ENCODE measurements at regions not wholly inside any gene's neighbourhood (a gene's known extent, or its start where the extent isn't known, plus 50 kb on each side); places are given as distances from the start of the nearest gene placed in this dataset.
"Not testable (repeated sequence)": the region's sequence is repeated elsewhere in the genome, so short reads cannot be mapped to it uniquely, and the experiment has no call there.

- H3K27ac Mint-ChIP-seq; DNase-seq (ENCODE audit: low spot score, unreplicated experiment); H3K4me1 Mint-ChIP-seq (ENCODE audit: low read depth); H3K27me3 Mint-ChIP-seq; H3K4me3 Mint-ChIP-seq (ENCODE audit: low read depth); H3K9me3 Mint-ChIP-seq (ENCODE audit: low read depth); H3K36me3 Mint-ChIP-seq (ENCODE audit: insufficient read depth): not testable (repeated sequence)
Observed at GRCh38 chr21:9041175-9041948, 1480.0 kb upstream of the TPTE start.

- not testable (repeated sequence) for H3K4me3 Mint-ChIP-seq (ENCODE audit: low read depth); H3K9me3 Mint-ChIP-seq (ENCODE audit: low read depth); H3K4me1 Mint-ChIP-seq (ENCODE audit: low read depth); H3K27ac Mint-ChIP-seq; H3K27me3 Mint-ChIP-seq; H3K36me3 Mint-ChIP-seq (ENCODE audit: insufficient read depth); DNase-seq (ENCODE audit: low spot score, unreplicated experiment)
Observed at GRCh38 chr21:9043089-9043488, 1478.3 kb upstream of the TPTE start.

GRCh38 chr21:9046870-9047269 is 1474.5 kb upstream of the TPTE start:
- H3K36me3 Mint-ChIP-seq (ENCODE audit: insufficient read depth), result not testable (repeated sequence)

GRCh38 chr21:9067515-9067914 is 1453.9 kb upstream of the TPTE start:
- not testable (repeated sequence) for H3K36me3 Mint-ChIP-seq (ENCODE audit: insufficient read depth); H3K4me3 Mint-ChIP-seq (ENCODE audit: low read depth); H3K9me3 Mint-ChIP-seq (ENCODE audit: low read depth); DNase-seq (ENCODE audit: low spot score, unreplicated experiment); H3K27me3 Mint-ChIP-seq; H3K4me1 Mint-ChIP-seq (ENCODE audit: low read depth); H3K27ac Mint-ChIP-seq

More at GRCh38 chr21:9046870-9047269, 1474.5 kb upstream of the TPTE start:
- not testable (repeated sequence) for H3K27me3 Mint-ChIP-seq; H3K4me1 Mint-ChIP-seq (ENCODE audit: low read depth); DNase-seq (ENCODE audit: low spot score, unreplicated experiment); H3K4me3 Mint-ChIP-seq (ENCODE audit: low read depth); H3K9me3 Mint-ChIP-seq (ENCODE audit: low read depth); H3K27ac Mint-ChIP-seq

GRCh38 chr21:9068622-9069021 is 1452.8 kb upstream of the TPTE start:
- H3K4me3 Mint-ChIP-seq (ENCODE audit: low read depth); H3K36me3 Mint-ChIP-seq (ENCODE audit: insufficient read depth); H3K27ac Mint-ChIP-seq; DNase-seq (ENCODE audit: low spot score, unreplicated experiment); H3K27me3 Mint-ChIP-seq; H3K4me1 Mint-ChIP-seq (ENCODE audit: low read depth); H3K9me3 Mint-ChIP-seq (ENCODE audit: low read depth): not testable (repeated sequence)

GRCh38 chr21:9070703-9071102 is 1450.7 kb upstream of the TPTE start:
- not testable (repeated sequence) for H3K27me3 Mint-ChIP-seq; H3K4me3 Mint-ChIP-seq (ENCODE audit: low read depth); H3K4me1 Mint-ChIP-seq (ENCODE audit: low read depth); H3K9me3 Mint-ChIP-seq (ENCODE audit: low read depth); H3K36me3 Mint-ChIP-seq (ENCODE audit: insufficient read depth); DNase-seq (ENCODE audit: low spot score, unreplicated experiment); H3K27ac Mint-ChIP-seq

GRCh38 chr21:9073010-9073409 is 1448.4 kb upstream of the TPTE start:
- H3K27ac Mint-ChIP-seq; DNase-seq (ENCODE audit: low spot score, unreplicated experiment); H3K27me3 Mint-ChIP-seq; H3K9me3 Mint-ChIP-seq (ENCODE audit: low read depth); H3K4me1 Mint-ChIP-seq (ENCODE audit: low read depth); H3K4me3 Mint-ChIP-seq (ENCODE audit: low read depth); H3K36me3 Mint-ChIP-seq (ENCODE audit: insufficient read depth): not testable (repeated sequence)

GRCh38 chr21:9074772-9075171 is 1446.6 kb upstream of the TPTE start:
- not testable (repeated sequence) for H3K27ac Mint-ChIP-seq; H3K27me3 Mint-ChIP-seq; DNase-seq (ENCODE audit: low spot score, unreplicated experiment)

GRCh38 chr21:9083091-9083826 is 1438.1 kb upstream of the TPTE start:
- not testable (repeated sequence) for H3K4me3 Mint-ChIP-seq (ENCODE audit: low read depth); DNase-seq (ENCODE audit: low spot score, unreplicated experiment); H3K4me1 Mint-ChIP-seq (ENCODE audit: low read depth); H3K27ac Mint-ChIP-seq; H3K36me3 Mint-ChIP-seq (ENCODE audit: insufficient read depth); H3K27me3 Mint-ChIP-seq; H3K9me3 Mint-ChIP-seq (ENCODE audit: low read depth)

More at GRCh38 chr21:9074772-9075171, 1446.6 kb upstream of the TPTE start:
- H3K4me3 Mint-ChIP-seq (ENCODE audit: low read depth); H3K36me3 Mint-ChIP-seq (ENCODE audit: insufficient read depth); H3K9me3 Mint-ChIP-seq (ENCODE audit: low read depth); H3K4me1 Mint-ChIP-seq (ENCODE audit: low read depth): not testable (repeated sequence)

GRCh38 chr21:9086299-9086698 is 1435.1 kb upstream of the TPTE start:
- not testable (repeated sequence) for H3K27me3 Mint-ChIP-seq; H3K27ac Mint-ChIP-seq; H3K9me3 Mint-ChIP-seq (ENCODE audit: low read depth)

GRCh38 chr21:9087816-9088215 is 1433.6 kb upstream of the TPTE start:
- H3K4me1 Mint-ChIP-seq (ENCODE audit: low read depth); H3K36me3 Mint-ChIP-seq (ENCODE audit: insufficient read depth); H3K27me3 Mint-ChIP-seq; H3K9me3 Mint-ChIP-seq (ENCODE audit: low read depth); DNase-seq (ENCODE audit: low spot score, unreplicated experiment); H3K4me3 Mint-ChIP-seq (ENCODE audit: low read depth); H3K27ac Mint-ChIP-seq: not testable (repeated sequence)

More at GRCh38 chr21:9086299-9086698, 1435.1 kb upstream of the TPTE start:
- H3K4me1 Mint-ChIP-seq (ENCODE audit: low read depth); H3K4me3 Mint-ChIP-seq (ENCODE audit: low read depth); H3K36me3 Mint-ChIP-seq (ENCODE audit: insufficient read depth); DNase-seq (ENCODE audit: low spot score, unreplicated experiment): not testable (repeated sequence)

- H3K36me3 Mint-ChIP-seq (ENCODE audit: insufficient read depth); DNase-seq (ENCODE audit: low spot score, unreplicated experiment); H3K27me3 Mint-ChIP-seq; H3K4me3 Mint-ChIP-seq (ENCODE audit: low read depth); H3K4me1 Mint-ChIP-seq (ENCODE audit: low read depth); H3K27ac Mint-ChIP-seq; H3K9me3 Mint-ChIP-seq (ENCODE audit: low read depth): not testable (repeated sequence)
Observed at GRCh38 chr21:9129741-9130140, 1391.6 kb upstream of the TPTE start.

GRCh38 chr21:9130817-9131216 is 1390.6 kb upstream of the TPTE start:
- H3K4me1 Mint-ChIP-seq (ENCODE audit: low read depth); DNase-seq (ENCODE audit: low spot score, unreplicated experiment); H3K27me3 Mint-ChIP-seq; H3K27ac Mint-ChIP-seq; H3K9me3 Mint-ChIP-seq (ENCODE audit: low read depth); H3K36me3 Mint-ChIP-seq (ENCODE audit: insufficient read depth); H3K4me3 Mint-ChIP-seq (ENCODE audit: low read depth): not testable (repeated sequence)
